ENCODE measurements at regions not wholly inside any gene's neighbourhood (a gene's known extent, or its start where the extent isn't known, plus 50 kb on each side); places are given as distances from the start of the nearest gene placed in this dataset.

- TF ChIP-seq CTCF (IDR thresholded peaks at IDR 0.05; ENCODE audit: insufficient read depth, low read depth, low read length): no peak
- no peak for TF ChIP-seq EZH2 (IDR thresholded peaks at IDR 0.05; ENCODE audit: insufficient read depth, low read length)
These were observed 114.9 kb upstream of the NECTIN1 start for GRCh38 chr11:119843877-119844276.

Measured in astrocyte (in vitro differentiated cells and primary cell).